B cell (primary cell): ENCODE measurements at regions not wholly inside any gene's neighbourhood (a gene's known extent, or its start where the extent isn't known, plus 50 kb on each side); places are given as distances from the start of the nearest gene placed in this dataset.

ENCODE experiments used
- CTCF ChIP-seq: fragments of 200-600 bp; IDR thresholded peaks from one replicate; pipeline ENCODE4 v1.8.0; 2022; ENCODE audit warnings: antibody characterized with exemption, mild to moderate bottlenecking
- EZH2 ChIP-seq: IDR thresholded peaks from 2 replicates; pipeline ENCODE4 v1.6.1; 2012; ENCODE audit warnings: borderline replicate concordance, low read depth, mild to moderate bottlenecking, moderate library complexity, low read length; ENCODE audit not compliant: insufficient read depth, poor library complexity, severe bottlenecking

GRCh38 chr3:134710313-134710680 is 59.5 kb upstream of the KY start:
- no peak for TF ChIP-seq CTCF
- TF ChIP-seq EZH2, result no peak
